ENCODE measurements at regions not wholly inside any gene's neighbourhood (a gene's known extent, or its start where the extent isn't known, plus 50 kb on each side); places are given as distances from the start of the nearest gene placed in this dataset.

- TF ChIP-seq POLR2A (IDR thresholded peaks at IDR 0.05; ENCODE audit: low read length): no peak
- no peak for TF ChIP-seq GATA1 (IDR thresholded peaks at IDR 0.05; ENCODE audit: low read depth, low read length)
These were observed 283.7 kb upstream of the RTL1 start for GRCh38 chr14:101186992-101187815.
